OCI-LY7 (cell line): ENCODE measurements at regions not wholly inside any gene's neighbourhood (a gene's known extent, or its start where the extent isn't known, plus 50 kb on each side); places are given as distances from the start of the nearest gene placed in this dataset.

Experiments
- BruUV-seq: library from RNA; stranded (reverse); fragments of 400-500 nt; replicated peaks from 2 replicates; lab custom pipeline; 2021; lab: Mats Ljungman, UMichigan
- CTCF ChIA-PET: fragments of 300-600 bp; sonication (Branson Sonifier 250); formaldehyde crosslinking; loops from one replicate; lab custom pipeline; 2022; ENCODE audit warnings: antibody characterized with exemption; ENCODE audit not compliant: unreplicated experiment; lab: Charles Lee
- POLR2A ChIA-PET: fragments of 300-600 bp; sonication (Branson Sonifier 250); formaldehyde crosslinking; loops from one replicate; lab custom pipeline; 2022; ENCODE audit warnings: antibody characterized with exemption; lab: Charles Lee
- DNase-seq: peaks from one replicate; pipeline ENCODE4 v3.0.0-alpha.2; 2015; ENCODE audit warnings: low spot score
- H2AFZ ChIP-seq: fragments of 200-600 bp; sonication (generic), shearing (Covaris generic); 2 replicates; pipeline ENCODE4 v1.6.1; 2014; ENCODE audit warnings: mild to moderate bottlenecking, antibody characterized with exemption, low read length, moderate library complexity
- H3K27ac ChIP-seq: fragments of 200-600 bp; sonication (generic); 2 replicates; pipeline ENCODE4 v1.5.1; 2014; ENCODE audit warnings: mixed run types, low read depth, mild to moderate bottlenecking, moderate library complexity, low read length, inconsistent platforms; ENCODE audit not compliant: poor library complexity, severe bottlenecking
- H3K36me3 ChIP-seq: fragments of 200-600 bp; sonication (generic); 2 replicates; pipeline ENCODE4 v1.6.1; 2014; ENCODE audit warnings: mild to moderate bottlenecking, antibody characterized with exemption, low read length, moderate library complexity, mixed read lengths; ENCODE audit not compliant: insufficient read depth
- H3K4me1 ChIP-seq: fragments of 200-600 bp; sonication (generic); 2 replicates; pipeline ENCODE4 v1.5.1; 2014; ENCODE audit warnings: mild to moderate bottlenecking, low read length; ENCODE audit not compliant: insufficient read depth, poor library complexity, severe bottlenecking
- H3K4me2 ChIP-seq: fragments of 200-600 bp; sonication (generic); 2 replicates; pipeline ENCODE4 v1.6.1; 2014; ENCODE audit warnings: mild to moderate bottlenecking, low read length
- H3K4me3 ChIP-seq: fragments of 200-600 bp; sonication (generic); 2 replicates; pipeline ENCODE4 v1.5.1; 2014; ENCODE audit warnings: mild to moderate bottlenecking, low read depth, low read length; ENCODE audit not compliant: poor library complexity, severe bottlenecking
- H3K79me2 ChIP-seq: fragments of 200-600 bp; sonication (generic); 2 replicates; pipeline ENCODE4 v1.6.1; 2016; ENCODE audit warnings: low read depth, mild to moderate bottlenecking, low read length, moderate library complexity, mixed read lengths; ENCODE audit not compliant: insufficient read depth
- H3K9me2 ChIP-seq: fragments of 200-600 bp; sonication (generic); 2 replicates; pipeline ENCODE4 v1.6.1; 2016; ENCODE audit warnings: mild to moderate bottlenecking, low read length, mixed read lengths; ENCODE audit not compliant: insufficient read depth
- H3K9me3 ChIP-seq: fragments of 200-600 bp; sonication (generic); 2 replicates; pipeline ENCODE4 v1.6.1; 2014; ENCODE audit warnings: mild to moderate bottlenecking, mixed run types, low read length, mixed read lengths
- H4K20me1 ChIP-seq: fragments of 200-600 bp; sonication (generic); 2 replicates; pipeline ENCODE4 v1.6.1; 2014; ENCODE audit warnings: mild to moderate bottlenecking, antibody characterized with exemption, low read length, moderate library complexity, mixed read lengths; ENCODE audit not compliant: insufficient read depth
- CTCF ChIP-seq: fragments of 200-600 bp; sonication (generic); conservative IDR thresholded peaks from 2 replicates; pipeline ENCODE4 v1.5.1; 2014; ENCODE audit warnings: mild to moderate bottlenecking, antibody characterized with exemption, low read length, moderate library complexity, mixed read lengths
- EZH2phosphoT487 ChIP-seq: fragments of 200-600 bp; sonication (generic); IDR thresholded peaks from 2 replicates; pipeline ENCODE4 v1.6.1; 2018; ENCODE audit warnings: low read depth, borderline replicate concordance, mild to moderate bottlenecking, mixed run types, antibody characterized with exemption, low read length, moderate library complexity, mixed read lengths
- intact Hi-C: fragments of 100-400 bp; cut with micrococcal nuclease; formaldehyde crosslinking; loops from one replicate; pipeline ENCODE4 v1.10.0; 2022; ENCODE audit not compliant: unreplicated experiment

GRCh38 chr16:27719106-27719445, 169.1 kb downstream of the KATNIP start:
- no TSS peak for BruUV-seq
- Histone ChIP-seq H2AFZ (no peak overlapping the region), H3K4me2 (no peak overlapping the region), H3K27ac (no peak overlapping the region), H3K79me2 (no peaks in the 10 kb centered on the region), H3K9me3 (no peaks in the 10 kb centered on the region), H3K9me2 (no peaks in the 10 kb centered on the region), H3K4me1 (no peaks in the 10 kb centered on the region), H3K4me3 (no peak overlapping the region), H4K20me1 (no peaks in the 10 kb centered on the region), H3K36me3 (no peaks in the 10 kb centered on the region)
- ChIA-PET CTCF (no interaction called here), POLR2A (no interaction called here)
- DNase-seq: no peak
- no peak for TF ChIP-seq EZH2phosphoT487
- no peak for TF ChIP-seq CTCF
- intact Hi-C loops: no loop called here

GRCh38 chr16:27720731-27721530, 171.0 kb downstream of the KATNIP start:
- H3K4me3 ChIP-seq: no peak overlapping the region
- H4K20me1 ChIP-seq: no peaks in the 10 kb centered on the region
- no peaks in the 10 kb centered on the region for H3K9me3 ChIP-seq
- ChIA-PET POLR2A (interaction anchor here (0.7 kb wide), 1 partner anchor 1938 kb away, joined by 3 read pairs; no protein-coding TSS in a partner anchor), CTCF (no interaction called here)
- H3K9me2 ChIP-seq: no peaks in the 10 kb centered on the region
- no peak overlapping the region for H2AFZ ChIP-seq
- H3K4me2 ChIP-seq: no peak overlapping the region
- no peak for DNase-seq
- H3K27ac ChIP-seq: no peak overlapping the region
- BruUV-seq: no TSS peak
- TF ChIP-seq CTCF (no peak), EZH2phosphoT487 (no peak)
- intact Hi-C loops: no loop called here
- no peaks in the 10 kb centered on the region for H3K79me2 ChIP-seq
- no peaks in the 10 kb centered on the region for H3K4me1 ChIP-seq
- H3K36me3 ChIP-seq: no peaks in the 10 kb centered on the region

- no TSS peak for BruUV-seq
- H3K9me2 ChIP-seq: no peaks in the 10 kb centered on the region
- no peaks in the 10 kb centered on the region for H3K4me1 ChIP-seq
- DNase-seq: no peak
- H3K79me2 ChIP-seq: no peaks in the 10 kb centered on the region
- ChIA-PET CTCF (no interaction called here), POLR2A (no interaction called here)
- H3K9me3 ChIP-seq: no peaks in the 10 kb centered on the region
- H3K27ac ChIP-seq: no peak overlapping the region
- no peaks in the 10 kb centered on the region for H3K36me3 ChIP-seq
- H2AFZ ChIP-seq: no peak overlapping the region
- no peak overlapping the region for H3K4me3 ChIP-seq
- no peak overlapping the region for H3K4me2 ChIP-seq
- intact Hi-C loops: no loop called here
- TF ChIP-seq EZH2phosphoT487 (no peak), CTCF (no peak)
- no peaks in the 10 kb centered on the region for H4K20me1 ChIP-seq
These were observed 171.7 kb downstream of the KATNIP start for GRCh38 chr16:27721531-27722181.
